PC-3 (cell line): ENCODE measurements at regions not wholly inside any gene's neighbourhood (a gene's known extent, or its start where the extent isn't known, plus 50 kb on each side); places are given as distances from the start of the nearest gene placed in this dataset.

ENCODE experiments used
- ATAC-seq: fragments of 200-7000 bp; cut with Tn5 transposase; 2 replicates; pipeline ENCODE4 v1.9.1; 2020; ENCODE audit warnings: mild to moderate bottlenecking, moderate library complexity
- BruUV-seq: library from RNA; stranded (reverse); fragments of 400-500 nt; replicated peaks from 2 replicates; lab custom pipeline; 2021; lab: Mats Ljungman, UMichigan
- CTCF ChIA-PET: fragments of 300-600 bp; sonication (Branson Sonifier 250); formaldehyde crosslinking; loops from one replicate; lab custom pipeline; 2022; ENCODE audit warnings: antibody characterized with exemption; lab: Charles Lee
- POLR2A ChIA-PET: fragments of 300-600 bp; sonication (Branson Sonifier 250); formaldehyde crosslinking; loops from one replicate; lab custom pipeline; 2022; ENCODE audit warnings: antibody characterized with exemption; ENCODE audit not compliant: unreplicated experiment; lab: Charles Lee
- DNase-seq: peaks from one replicate; pipeline ENCODE4 v3.0.0-alpha.2; 2015
- H2AFZ ChIP-seq: fragments of 300-600 bp; sonication (generic); 2 replicates; pipeline ENCODE4 v1.6.0; 2016; ENCODE audit warnings: antibody characterized with exemption, low read length
- H3F3A ChIP-seq: fragments of 300-600 bp; sonication (generic); one replicate; pipeline ENCODE4 v1.6.0; 2017; ENCODE audit warnings: antibody characterized with exemption, low read length, control low read depth, mild to moderate bottlenecking; ENCODE audit not compliant: unreplicated experiment
- H3K27ac ChIP-seq: fragments of 300-600 bp; sonication (generic); 2 replicates; pipeline ENCODE4 v1.5.1; 2016; ENCODE audit warnings: mild to moderate bottlenecking, low read length
- H3K27me3 ChIP-seq: fragments of 300-600 bp; sonication (generic); 2 replicates; pipeline ENCODE4 v1.6.1; 2016; ENCODE audit warnings: low read length, mixed read lengths
- H3K36me3 ChIP-seq: fragments of 300-600 bp; sonication (generic); 2 replicates; pipeline ENCODE4 v1.6.1; 2016; ENCODE audit warnings: low read depth, mixed run types, low read length, mixed read lengths
- H3K4me1 ChIP-seq: fragments of 300-600 bp; sonication (generic); 2 replicates; pipeline ENCODE4 v1.5.1; 2016; ENCODE audit warnings: low read length; ENCODE audit not compliant: insufficient read depth
- H3K4me2 ChIP-seq: fragments of 300-600 bp; sonication (generic); 2 replicates; pipeline ENCODE4 v1.6.0; 2016; ENCODE audit warnings: low read length
- H3K4me3 ChIP-seq: fragments of 300-600 bp; sonication (generic); 2 replicates; pipeline ENCODE4 v1.5.1; 2016; ENCODE audit warnings: mild to moderate bottlenecking, low read length, mixed read lengths
- H3K79me2 ChIP-seq: fragments of 300-600 bp; sonication (generic); 2 replicates; pipeline ENCODE4 v1.6.1; 2017; ENCODE audit warnings: low read length, mixed read lengths
- H3K9ac ChIP-seq: fragments of 300-600 bp; sonication (generic); 2 replicates; pipeline ENCODE4 v1.6.0; 2016; ENCODE audit warnings: mild to moderate bottlenecking, low read length
- H3K9me2 ChIP-seq: fragments of 300-600 bp; sonication (generic); replicated peaks from 2 replicates; pipeline ENCODE4 v1.6.1; 2016; ENCODE audit warnings: mixed run types, low read length, mixed read lengths
- H3K9me3 ChIP-seq: fragments of 300-600 bp; sonication (generic); 2 replicates; pipeline ENCODE4 v1.6.1; 2016; ENCODE audit warnings: low read length, mixed read lengths
- H4K20me1 ChIP-seq: fragments of 300-600 bp; sonication (generic); 2 replicates; pipeline ENCODE4 v1.6.1; 2016; ENCODE audit warnings: low read length, mixed read lengths
- EZH2 ChIP-seq: fragments of 300-600 bp; sonication (generic); IDR thresholded peaks from one replicate; pipeline ENCODE4 v1.6.1; 2017; ENCODE audit warnings: antibody characterized with exemption, mild to moderate bottlenecking, low read length; ENCODE audit not compliant: unreplicated experiment
- EZH2phosphoT487 ChIP-seq: fragments of 300-600 bp; sonication (generic); IDR thresholded peaks from 2 replicates; pipeline ENCODE4 v1.6.1; 2018; ENCODE audit warnings: mild to moderate bottlenecking, antibody characterized with exemption, low read length, borderline replicate concordance
- intact Hi-C: fragments of 100-400 bp; cut with micrococcal nuclease; formaldehyde crosslinking; loops from 2 replicates; pipeline ENCODE4 v1.9.0; 2023
- TF ChIP-seq, protein P1 (sequence below): fragments of 300-600 bp; sonication (generic); conservative IDR thresholded peaks from 2 replicates; pipeline ENCODE4 v1.5.1; 2017; ENCODE audit warnings: antibody characterized with exemption, low read depth, mild to moderate bottlenecking, low read length

DNA sequence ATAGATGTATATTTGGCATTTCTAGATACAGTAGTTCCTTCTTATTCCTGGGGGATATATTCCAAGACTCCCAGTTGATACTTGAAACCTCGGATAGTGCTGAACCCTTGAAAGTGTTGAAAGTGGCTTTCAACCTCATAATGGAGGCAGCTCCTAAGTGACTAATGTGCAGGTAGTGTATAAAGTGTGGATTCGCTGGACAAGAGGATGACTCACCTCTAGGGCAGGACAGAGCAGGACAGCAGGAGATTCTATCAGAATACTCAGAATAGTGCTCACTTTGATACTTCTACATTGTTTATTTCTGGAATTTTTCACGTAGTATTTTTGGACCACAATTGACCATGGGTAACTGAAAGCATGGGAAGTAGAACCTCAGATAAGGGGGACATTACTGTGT, 1138.9 kb upstream of the WWC1 start:
- Histone ChIP-seq H3K4me2 (no peak overlapping the region), H3K4me3 (no peak overlapping the region), H3K27me3 (no peaks in the 10 kb centered on the region), H2AFZ (no peak overlapping the region), H3K79me2 (no peaks in the 10 kb centered on the region), H3K4me1 (no peaks in the 10 kb centered on the region), H3K9me2 (no peaks in the 10 kb centered on the region), H4K20me1 (no peaks in the 10 kb centered on the region), H3K27ac (no peak overlapping the region), H3K9ac (no peak overlapping the region), H3K36me3 (no peaks in the 10 kb centered on the region), H3K9me3 (no peaks in the 10 kb centered on the region), H3F3A (no peaks in the 10 kb centered on the region)
- intact Hi-C loops: no loop called here
- BruUV-seq: no TSS peak
- DNase-seq (no peak), ATAC-seq (no peak)
- ChIA-PET POLR2A (no interaction called here), CTCF (no interaction called here)
- TF ChIP-seq EZH2phosphoT487 (no peak), EZH2 (no peak)
- TF ChIP-seq, protein P1, sequence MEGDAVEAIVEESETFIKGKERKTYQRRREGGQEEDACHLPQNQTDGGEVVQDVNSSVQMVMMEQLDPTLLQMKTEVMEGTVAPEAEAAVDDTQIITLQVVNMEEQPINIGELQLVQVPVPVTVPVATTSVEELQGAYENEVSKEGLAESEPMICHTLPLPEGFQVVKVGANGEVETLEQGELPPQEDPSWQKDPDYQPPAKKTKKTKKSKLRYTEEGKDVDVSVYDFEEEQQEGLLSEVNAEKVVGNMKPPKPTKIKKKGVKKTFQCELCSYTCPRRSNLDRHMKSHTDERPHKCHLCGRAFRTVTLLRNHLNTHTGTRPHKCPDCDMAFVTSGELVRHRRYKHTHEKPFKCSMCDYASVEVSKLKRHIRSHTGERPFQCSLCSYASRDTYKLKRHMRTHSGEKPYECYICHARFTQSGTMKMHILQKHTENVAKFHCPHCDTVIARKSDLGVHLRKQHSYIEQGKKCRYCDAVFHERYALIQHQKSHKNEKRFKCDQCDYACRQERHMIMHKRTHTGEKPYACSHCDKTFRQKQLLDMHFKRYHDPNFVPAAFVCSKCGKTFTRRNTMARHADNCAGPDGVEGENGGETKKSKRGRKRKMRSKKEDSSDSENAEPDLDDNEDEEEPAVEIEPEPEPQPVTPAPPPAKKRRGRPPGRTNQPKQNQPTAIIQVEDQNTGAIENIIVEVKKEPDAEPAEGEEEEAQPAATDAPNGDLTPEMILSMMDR: no peak

DNA sequence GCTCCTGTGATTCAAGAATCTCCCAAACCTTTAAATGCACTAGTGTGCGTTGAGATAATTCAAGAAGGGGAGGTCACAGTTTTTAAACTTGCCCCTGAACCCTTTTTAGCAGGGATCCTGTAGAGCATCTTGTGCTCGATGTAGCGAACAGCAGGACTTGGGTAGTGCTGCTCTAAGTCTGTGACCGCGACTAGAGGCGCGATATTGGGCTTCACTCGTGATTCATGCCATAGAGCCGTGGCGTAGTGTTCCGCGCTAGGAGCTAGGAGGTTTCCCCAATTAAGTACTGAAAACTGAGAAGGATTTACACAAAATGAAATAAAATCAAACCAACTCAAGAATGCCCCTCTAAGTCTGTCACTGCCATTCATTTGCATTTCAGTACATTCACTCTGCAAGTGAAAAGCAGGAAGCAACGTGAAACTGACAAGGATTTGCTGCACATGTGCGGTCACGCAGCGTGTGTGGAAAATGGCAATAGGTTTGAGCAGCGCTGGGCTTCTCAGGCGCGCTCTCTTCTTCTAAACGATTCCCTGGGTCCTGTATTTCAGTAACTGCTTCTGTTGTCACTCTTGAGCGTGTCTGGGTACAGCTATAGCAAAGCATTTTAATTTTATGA, 1135.9 kb upstream of the WWC1 start:
- no TSS peak for BruUV-seq
- Histone ChIP-seq H3K27ac (no peak overlapping the region), H3K27me3 (no peaks in the 10 kb centered on the region), H3K4me1 (no peaks in the 10 kb centered on the region), H3K4me3 (no peak overlapping the region), H3K9me3 (no peaks in the 10 kb centered on the region), H3K36me3 (no peaks in the 10 kb centered on the region), H3F3A (no peaks in the 10 kb centered on the region), H3K9ac (no peak overlapping the region), H3K79me2 (no peaks in the 10 kb centered on the region), H3K9me2 (no peaks in the 10 kb centered on the region), H3K4me2 (no peak overlapping the region), H4K20me1 (no peaks in the 10 kb centered on the region), H2AFZ (no peak overlapping the region)
- DNase-seq (no peak), ATAC-seq (no peak)
- POLR2A ChIA-PET: no interaction called here
- intact Hi-C loops: no loop called here
- TF ChIP-seq EZH2phosphoT487 (no peak), EZH2 (no peak)
- TF ChIP-seq, protein P1: no peak
- CTCF ChIA-PET: no interaction called here

DNA sequence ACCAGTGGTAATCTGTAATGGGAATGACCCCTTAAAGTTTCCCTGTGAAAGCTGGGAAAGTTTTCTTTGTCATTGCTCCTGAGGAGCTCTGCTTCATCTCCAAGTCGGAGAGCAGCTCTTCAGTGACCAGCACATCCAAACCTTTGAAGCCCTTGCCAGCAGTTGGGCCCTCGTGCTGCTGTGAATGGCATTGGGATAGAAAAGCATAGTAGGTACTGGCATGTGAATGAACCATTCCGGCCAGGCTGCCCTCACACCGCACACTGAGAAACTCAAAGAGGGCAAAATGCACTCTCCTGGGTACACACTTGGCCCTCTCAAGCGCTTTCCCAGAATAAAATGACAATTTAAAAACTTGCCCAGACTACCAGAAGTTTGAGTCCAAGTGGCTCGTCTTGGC, 1135.0 kb upstream of the WWC1 start:
- no peak for TF ChIP-seq EZH2phosphoT487
- no peak for TF ChIP-seq EZH2
- TF ChIP-seq, protein P1: no peak
- H3K4me2 ChIP-seq: no peak overlapping the region
- no peaks in the 10 kb centered on the region for H4K20me1 ChIP-seq
- no peak overlapping the region for H2AFZ ChIP-seq
- BruUV-seq: no TSS peak
- POLR2A ChIA-PET: no interaction called here
- no peak overlapping the region for H3K27ac ChIP-seq
- ATAC-seq: no peak
- CTCF ChIA-PET: no interaction called here
- H3K4me3 ChIP-seq: no peak overlapping the region
- no peaks in the 10 kb centered on the region for H3K27me3 ChIP-seq
- no peaks in the 10 kb centered on the region for H3K36me3 ChIP-seq
- H3K4me1 ChIP-seq: no peaks in the 10 kb centered on the region
- no peaks in the 10 kb centered on the region for H3K79me2 ChIP-seq
- no peaks in the 10 kb centered on the region for H3K9me3 ChIP-seq
- no peaks in the 10 kb centered on the region for H3K9me2 ChIP-seq
- intact Hi-C loops: no loop called here
- no peak overlapping the region for H3K9ac ChIP-seq
- no peaks in the 10 kb centered on the region for H3F3A ChIP-seq
- DNase-seq: no peak
